SK-N-SH treated with all-trans-retinoic acid at 6 μM for 48 hours (cell line): ENCODE measurements at regions not wholly inside any gene's neighbourhood (a gene's known extent, or its start where the extent isn't known, plus 50 kb on each side); places are given as distances from the start of the nearest gene placed in this dataset.

Experiments
- ARNTL ChIP-seq: fragments of 450-650 bp; formaldehyde crosslinking; IDR thresholded peaks from 2 replicates; pipeline ENCODE4 v1.5.0; 2020; ENCODE audit warnings: low read depth, mild to moderate bottlenecking, moderate library complexity, borderline replicate concordance
- BACH2 ChIP-seq: fragments of 250-450 bp; sonication (Bioruptor Pico); IDR thresholded peaks from 2 replicates; pipeline ENCODE4 v1.9.0; 2021; ENCODE audit warnings: mild to moderate bottlenecking, borderline replicate concordance
- GLIS3 ChIP-seq: fragments of 250-450 bp; sonication (Bioruptor Pico); IDR thresholded peaks from 2 replicates; pipeline ENCODE4 v1.5.0; 2020; ENCODE audit warnings: mild to moderate bottlenecking, moderate library complexity
- PPARA ChIP-seq: fragments of 250-450 bp; sonication (Bioruptor Pico); IDR thresholded peaks from 2 replicates; pipeline ENCODE4 v1.5.0; 2020; ENCODE audit warnings: mild to moderate bottlenecking, borderline replicate concordance
- TCF4 ChIP-seq: fragments of 250-450 bp; sonication (Bioruptor Pico); IDR thresholded peaks from 2 replicates; pipeline ENCODE4 v1.8.0; 2021; ENCODE audit warnings: mild to moderate bottlenecking, moderate library complexity, borderline replicate concordance
- ZFP3 ChIP-seq: fragments of 250-450 bp; sonication (Bioruptor Pico); IDR thresholded peaks from 2 replicates; pipeline ENCODE4 v1.5.0; 2020; ENCODE audit warnings: mild to moderate bottlenecking, moderate library complexity
- ZFP30 ChIP-seq: fragments of 450-650 bp; formaldehyde crosslinking; IDR thresholded peaks from 2 replicates; pipeline ENCODE4 v1.5.0; 2022; ENCODE audit warnings: mild to moderate bottlenecking, moderate library complexity
- ZNF565 ChIP-seq: fragments of 450-650 bp; formaldehyde crosslinking; conservative IDR thresholded peaks from 2 replicates; pipeline ENCODE4 v1.5.0; 2020; ENCODE audit warnings: low read depth, mild to moderate bottlenecking, moderate library complexity
- ZNF70 ChIP-seq: fragments of 450-650 bp; formaldehyde crosslinking; IDR thresholded peaks from 2 replicates; pipeline ENCODE4 v1.5.0; 2020; ENCODE audit warnings: mild to moderate bottlenecking, moderate library complexity
- TF ChIP-seq, protein P1 (sequence below): fragments of 250-450 bp; sonication (Bioruptor Pico); IDR thresholded peaks from 2 replicates; pipeline ENCODE4 v1.5.0; 2020; ENCODE audit warnings: mild to moderate bottlenecking, moderate library complexity
- TF ChIP-seq, protein P2 (sequence below): fragments of 250-450 bp; sonication (Bioruptor Pico); IDR thresholded peaks from 2 replicates; pipeline ENCODE4 v1.5.1; 2020; ENCODE audit warnings: low read depth, mild to moderate bottlenecking, moderate library complexity
- TF ChIP-seq, protein P3 (sequence below): fragments of 250-450 bp; sonication (Bioruptor Pico); IDR thresholded peaks from 2 replicates; pipeline ENCODE4 v1.8.0; 2020; ENCODE audit warnings: mild to moderate bottlenecking, moderate library complexity, borderline replicate concordance
- TF ChIP-seq, protein P4 (sequence below): fragments of 250-450 bp; sonication (Bioruptor Pico); IDR thresholded peaks from 2 replicates; pipeline ENCODE4 v1.5.1; 2021; ENCODE audit warnings: mild to moderate bottlenecking, moderate library complexity

DNA sequence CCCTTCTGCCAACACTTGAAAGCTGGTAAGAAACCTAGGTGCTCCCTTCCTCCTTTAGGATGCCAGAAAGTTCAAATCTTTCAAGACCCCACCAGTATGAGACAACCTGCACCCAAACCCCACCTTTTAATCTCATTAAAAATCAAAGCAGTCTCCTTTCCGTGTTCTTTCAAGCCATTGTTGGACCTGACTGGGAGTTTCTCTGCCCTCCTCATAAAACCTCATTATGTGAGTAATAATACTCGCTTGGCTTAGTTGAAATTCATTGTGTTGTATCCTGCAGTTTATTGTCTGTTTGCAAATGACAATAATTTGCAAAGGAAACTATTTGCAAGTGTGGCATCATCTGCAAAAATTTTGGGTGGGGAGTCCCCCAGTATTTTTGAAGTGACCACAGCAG, 133.2 kb upstream of the VEGFC start:
- TF ChIP-seq, protein P1, sequence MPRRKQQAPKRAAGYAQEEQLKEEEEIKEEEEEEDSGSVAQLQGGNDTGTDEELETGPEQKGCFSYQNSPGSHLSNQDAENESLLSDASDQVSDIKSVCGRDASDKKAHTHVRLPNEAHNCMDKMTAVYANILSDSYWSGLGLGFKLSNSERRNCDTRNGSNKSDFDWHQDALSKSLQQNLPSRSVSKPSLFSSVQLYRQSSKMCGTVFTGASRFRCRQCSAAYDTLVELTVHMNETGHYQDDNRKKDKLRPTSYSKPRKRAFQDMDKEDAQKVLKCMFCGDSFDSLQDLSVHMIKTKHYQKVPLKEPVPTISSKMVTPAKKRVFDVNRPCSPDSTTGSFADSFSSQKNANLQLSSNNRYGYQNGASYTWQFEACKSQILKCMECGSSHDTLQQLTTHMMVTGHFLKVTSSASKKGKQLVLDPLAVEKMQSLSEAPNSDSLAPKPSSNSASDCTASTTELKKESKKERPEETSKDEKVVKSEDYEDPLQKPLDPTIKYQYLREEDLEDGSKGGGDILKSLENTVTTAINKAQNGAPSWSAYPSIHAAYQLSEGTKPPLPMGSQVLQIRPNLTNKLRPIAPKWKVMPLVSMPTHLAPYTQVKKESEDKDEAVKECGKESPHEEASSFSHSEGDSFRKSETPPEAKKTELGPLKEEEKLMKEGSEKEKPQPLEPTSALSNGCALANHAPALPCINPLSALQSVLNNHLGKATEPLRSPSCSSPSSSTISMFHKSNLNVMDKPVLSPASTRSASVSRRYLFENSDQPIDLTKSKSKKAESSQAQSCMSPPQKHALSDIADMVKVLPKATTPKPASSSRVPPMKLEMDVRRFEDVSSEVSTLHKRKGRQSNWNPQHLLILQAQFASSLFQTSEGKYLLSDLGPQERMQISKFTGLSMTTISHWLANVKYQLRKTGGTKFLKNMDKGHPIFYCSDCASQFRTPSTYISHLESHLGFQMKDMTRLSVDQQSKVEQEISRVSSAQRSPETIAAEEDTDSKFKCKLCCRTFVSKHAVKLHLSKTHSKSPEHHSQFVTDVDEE: no peak
- TF ChIP-seq BACH2 (CRISPR knock-in tag) (no peak), PPARA (no peak), ZFP30 (CRISPR knock-in tag) (no peak), ZNF70 (CRISPR knock-in tag) (no peak), ARNTL (no peak), GLIS3 (CRISPR knock-in tag) (no peak), ZNF565 (CRISPR knock-in tag) (no peak), TCF4 (CRISPR knock-in tag) (no peak), ZFP3 (CRISPR knock-in tag) (no peak)
- TF ChIP-seq, protein P2, sequence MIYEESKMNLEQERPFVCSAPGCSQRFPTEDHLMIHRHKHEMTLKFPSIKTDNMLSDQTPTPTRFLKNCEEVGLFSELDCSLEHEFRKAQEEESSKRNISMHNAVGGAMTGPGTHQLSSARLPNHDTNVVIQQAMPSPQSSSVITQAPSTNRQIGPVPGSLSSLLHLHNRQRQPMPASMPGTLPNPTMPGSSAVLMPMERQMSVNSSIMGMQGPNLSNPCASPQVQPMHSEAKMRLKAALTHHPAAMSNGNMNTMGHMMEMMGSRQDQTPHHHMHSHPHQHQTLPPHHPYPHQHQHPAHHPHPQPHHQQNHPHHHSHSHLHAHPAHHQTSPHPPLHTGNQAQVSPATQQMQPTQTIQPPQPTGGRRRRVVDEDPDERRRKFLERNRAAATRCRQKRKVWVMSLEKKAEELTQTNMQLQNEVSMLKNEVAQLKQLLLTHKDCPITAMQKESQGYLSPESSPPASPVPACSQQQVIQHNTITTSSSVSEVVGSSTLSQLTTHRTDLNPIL (CRISPR knock-in tag): no peak
- TF ChIP-seq, protein P3, sequence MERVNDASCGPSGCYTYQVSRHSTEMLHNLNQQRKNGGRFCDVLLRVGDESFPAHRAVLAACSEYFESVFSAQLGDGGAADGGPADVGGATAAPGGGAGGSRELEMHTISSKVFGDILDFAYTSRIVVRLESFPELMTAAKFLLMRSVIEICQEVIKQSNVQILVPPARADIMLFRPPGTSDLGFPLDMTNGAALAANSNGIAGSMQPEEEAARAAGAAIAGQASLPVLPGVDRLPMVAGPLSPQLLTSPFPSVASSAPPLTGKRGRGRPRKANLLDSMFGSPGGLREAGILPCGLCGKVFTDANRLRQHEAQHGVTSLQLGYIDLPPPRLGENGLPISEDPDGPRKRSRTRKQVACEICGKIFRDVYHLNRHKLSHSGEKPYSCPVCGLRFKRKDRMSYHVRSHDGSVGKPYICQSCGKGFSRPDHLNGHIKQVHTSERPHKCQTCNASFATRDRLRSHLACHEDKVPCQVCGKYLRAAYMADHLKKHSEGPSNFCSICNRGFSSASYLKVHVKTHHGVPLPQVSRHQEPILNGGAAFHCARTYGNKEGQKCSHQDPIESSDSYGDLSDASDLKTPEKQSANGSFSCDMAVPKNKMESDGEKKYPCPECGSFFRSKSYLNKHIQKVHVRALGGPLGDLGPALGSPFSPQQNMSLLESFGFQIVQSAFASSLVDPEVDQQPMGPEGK (CRISPR knock-in tag): no peak
- TF ChIP-seq, protein P4, sequence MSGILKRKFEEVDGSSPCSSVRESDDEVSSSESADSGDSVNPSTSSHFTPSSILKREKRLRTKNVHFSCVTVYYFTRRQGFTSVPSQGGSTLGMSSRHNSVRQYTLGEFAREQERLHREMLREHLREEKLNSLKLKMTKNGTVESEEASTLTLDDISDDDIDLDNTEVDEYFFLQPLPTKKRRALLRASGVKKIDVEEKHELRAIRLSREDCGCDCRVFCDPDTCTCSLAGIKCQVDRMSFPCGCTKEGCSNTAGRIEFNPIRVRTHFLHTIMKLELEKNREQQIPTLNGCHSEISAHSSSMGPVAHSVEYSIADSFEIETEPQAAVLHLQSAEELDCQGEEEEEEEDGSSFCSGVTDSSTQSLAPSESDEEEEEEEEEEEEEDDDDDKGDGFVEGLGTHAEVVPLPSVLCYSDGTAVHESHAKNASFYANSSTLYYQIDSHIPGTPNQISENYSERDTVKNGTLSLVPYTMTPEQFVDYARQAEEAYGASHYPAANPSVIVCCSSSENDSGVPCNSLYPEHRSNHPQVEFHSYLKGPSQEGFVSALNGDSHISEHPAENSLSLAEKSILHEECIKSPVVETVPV: no peak
